Right lobe of liver (tissue), 4 donors: ENCODE measurements at regions not wholly inside any gene's neighbourhood (a gene's known extent, or its start where the extent isn't known, plus 50 kb on each side); places are given as distances from the start of the nearest gene placed in this dataset.

Experiments used
- POLR2A ChIP-seq: fragments of 450-650 bp; IDR thresholded peaks from one replicate; pipeline ENCODE4 v1.6.1; 2017; ENCODE audit warnings: antibody characterized with exemption, mild to moderate bottlenecking
- TF ChIP-seq, protein P1 (sequence below), 4 donors: fragments of 200-600 bp in 3 of 4; fragments of 450-650 bp in 1 of 4; IDR thresholded peaks; one replicate each; pipeline versions ENCODE4 v1.5.1 to v1.8.0; 2016 to 2022; ENCODE audit warnings: antibody characterized with exemption in 4 of 4, mild to moderate bottlenecking in 2 of 4
- donor health status: DM: no; HTN: no; CAD: no.
- donor health status: DM: no; HTN: no; CAD: no.
- donor health status: DM: no; HTN: yes; CAD: no.

DNA sequence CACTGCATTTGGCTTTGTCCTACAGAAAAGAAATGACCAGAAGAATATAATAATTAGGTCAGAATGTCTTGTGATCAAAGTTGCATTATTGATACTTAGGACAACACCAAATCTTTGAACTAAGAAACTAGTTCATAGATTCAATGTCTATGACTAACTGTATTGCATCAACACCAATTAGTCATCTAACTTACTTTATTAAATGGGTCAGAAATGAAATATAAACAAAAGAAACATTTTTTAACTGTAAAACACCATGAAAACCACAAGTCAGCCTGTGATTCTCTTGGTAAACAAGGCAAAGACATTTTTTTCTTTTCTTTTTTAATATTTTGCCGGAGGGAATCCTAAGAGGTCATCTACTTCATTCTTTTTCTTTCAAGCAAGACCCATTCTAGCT, 114.1 kb upstream of the HDDC2 start:
- no peak for TF ChIP-seq POLR2A
- TF ChIP-seq, protein P1, sequence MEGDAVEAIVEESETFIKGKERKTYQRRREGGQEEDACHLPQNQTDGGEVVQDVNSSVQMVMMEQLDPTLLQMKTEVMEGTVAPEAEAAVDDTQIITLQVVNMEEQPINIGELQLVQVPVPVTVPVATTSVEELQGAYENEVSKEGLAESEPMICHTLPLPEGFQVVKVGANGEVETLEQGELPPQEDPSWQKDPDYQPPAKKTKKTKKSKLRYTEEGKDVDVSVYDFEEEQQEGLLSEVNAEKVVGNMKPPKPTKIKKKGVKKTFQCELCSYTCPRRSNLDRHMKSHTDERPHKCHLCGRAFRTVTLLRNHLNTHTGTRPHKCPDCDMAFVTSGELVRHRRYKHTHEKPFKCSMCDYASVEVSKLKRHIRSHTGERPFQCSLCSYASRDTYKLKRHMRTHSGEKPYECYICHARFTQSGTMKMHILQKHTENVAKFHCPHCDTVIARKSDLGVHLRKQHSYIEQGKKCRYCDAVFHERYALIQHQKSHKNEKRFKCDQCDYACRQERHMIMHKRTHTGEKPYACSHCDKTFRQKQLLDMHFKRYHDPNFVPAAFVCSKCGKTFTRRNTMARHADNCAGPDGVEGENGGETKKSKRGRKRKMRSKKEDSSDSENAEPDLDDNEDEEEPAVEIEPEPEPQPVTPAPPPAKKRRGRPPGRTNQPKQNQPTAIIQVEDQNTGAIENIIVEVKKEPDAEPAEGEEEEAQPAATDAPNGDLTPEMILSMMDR (IDR thresholded peaks at IDR 0.05), result no peak
